GM12865 (cell line): ENCODE measurements at regions not wholly inside any gene's neighbourhood (a gene's known extent, or its start where the extent isn't known, plus 50 kb on each side); places are given as distances from the start of the nearest gene placed in this dataset.
"Not testable (repeated sequence)": the region's sequence is repeated elsewhere in the genome, so short reads cannot be mapped to it uniquely, and the experiment has no call there.

ENCODE experiments used
- DNase-seq: peaks from one replicate; pipeline ENCODE4 v3.0.0; 2010; ENCODE audit warnings: low read depth
- H3K4me3 ChIP-seq: 2 replicates; pipeline ENCODE4 v1.5.1; 2011; ENCODE audit warnings: mild to moderate bottlenecking, low read depth, low read length, control low read depth
- CTCF ChIP-seq: IDR thresholded peaks from 2 replicates; pipeline ENCODE4 v1.5.1; 2011; ENCODE audit warnings: low read length, control low read depth, low read depth, inconsistent platforms; ENCODE audit not compliant: insufficient read depth; ENCODE audit errors: missing control alignments

GRCh38 chr13:81247711-81248110, 906.8 kb upstream of the SPRY2 start:
- TF ChIP-seq CTCF = no peak
- H3K4me3 ChIP-seq = no peak overlapping the region
- no peak for DNase-seq

DNA sequence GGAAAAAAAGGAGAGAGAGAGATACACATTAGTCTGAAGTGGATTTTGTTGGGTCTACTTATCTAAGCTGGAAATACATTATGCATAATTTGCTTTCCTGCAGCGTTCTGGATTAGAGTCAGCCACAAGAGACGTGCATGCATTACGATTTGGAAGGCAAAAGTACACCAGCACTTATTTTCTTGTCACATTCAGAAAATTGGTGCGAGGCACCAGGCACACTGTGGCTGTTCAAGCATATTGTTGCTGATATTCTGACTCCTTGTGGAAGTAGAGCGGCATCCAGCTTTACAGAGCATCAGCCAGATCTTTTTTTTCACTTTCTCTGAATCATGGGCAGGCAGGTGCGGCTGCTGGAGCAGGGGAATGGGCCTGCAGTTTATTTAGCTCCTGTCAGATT, 905.6 kb upstream of the SPRY2 start:
- DNase-seq = no peak
- no peak overlapping the region for H3K4me3 ChIP-seq
- TF ChIP-seq CTCF = no peak

DNA sequence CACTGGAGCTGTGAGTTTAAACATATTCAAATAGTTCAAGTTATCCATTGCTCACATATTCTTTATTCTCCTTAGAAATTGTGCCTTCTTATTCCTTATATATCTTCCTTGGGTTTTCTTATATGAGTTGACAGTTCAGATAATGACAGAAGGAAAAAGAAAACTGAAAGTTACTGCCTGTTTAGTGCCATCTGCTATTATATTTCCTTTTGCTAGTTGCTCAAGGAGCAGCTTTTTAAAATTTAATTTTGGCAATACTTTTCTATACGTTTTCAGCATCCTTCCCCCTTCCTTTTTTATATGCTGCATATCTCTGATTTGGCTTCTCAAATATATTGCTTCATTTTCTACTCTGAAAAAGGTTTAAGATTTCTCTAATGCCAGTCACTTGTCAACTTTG, 903.1 kb upstream of the SPRY2 start:
- no peak for TF ChIP-seq CTCF
- DNase-seq = no peak
- no peak overlapping the region for H3K4me3 ChIP-seq

GRCh38 chr13:81230386-81230785, 889.5 kb upstream of the SPRY2 start:
- no peak overlapping the region for H3K4me3 ChIP-seq
- no peak for TF ChIP-seq CTCF
- DNase-seq = no peak

- H3K4me3 ChIP-seq, DNase-seq: not testable (repeated sequence)
These were observed 885.9 kb upstream of the SPRY2 start for GRCh38 chr13:81226830-81227229.

DNA sequence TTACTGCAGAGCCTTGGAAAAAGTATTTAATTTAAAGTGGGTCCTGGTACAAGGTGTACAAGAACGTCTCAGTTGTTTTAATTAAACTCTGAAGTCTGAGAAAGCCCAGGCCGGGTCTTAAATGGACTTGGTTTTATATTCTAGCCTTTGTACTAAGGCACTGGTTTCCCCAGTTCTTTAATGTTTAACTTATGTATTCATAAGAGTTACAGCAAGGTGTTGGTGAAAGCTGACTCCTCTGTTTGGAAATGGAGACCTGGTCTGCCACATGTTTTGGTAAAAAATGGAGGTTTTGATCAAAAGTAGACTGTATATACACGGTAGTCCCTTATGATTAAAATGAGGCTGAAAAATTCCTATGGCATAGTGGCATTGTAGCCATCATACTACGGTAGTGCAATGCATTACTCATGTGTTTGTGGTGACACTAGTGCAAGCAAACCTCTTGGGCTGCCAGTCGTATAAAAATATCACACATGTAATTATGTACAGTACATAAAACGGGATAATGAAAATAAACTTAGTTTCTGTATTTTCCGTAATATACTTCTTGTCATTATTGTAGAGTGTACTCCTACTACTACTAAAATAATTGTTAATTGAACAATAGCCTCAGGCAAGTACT, 883.4 kb upstream of the SPRY2 start:
- DNase-seq = no peak
- no peak for TF ChIP-seq CTCF

DNA sequence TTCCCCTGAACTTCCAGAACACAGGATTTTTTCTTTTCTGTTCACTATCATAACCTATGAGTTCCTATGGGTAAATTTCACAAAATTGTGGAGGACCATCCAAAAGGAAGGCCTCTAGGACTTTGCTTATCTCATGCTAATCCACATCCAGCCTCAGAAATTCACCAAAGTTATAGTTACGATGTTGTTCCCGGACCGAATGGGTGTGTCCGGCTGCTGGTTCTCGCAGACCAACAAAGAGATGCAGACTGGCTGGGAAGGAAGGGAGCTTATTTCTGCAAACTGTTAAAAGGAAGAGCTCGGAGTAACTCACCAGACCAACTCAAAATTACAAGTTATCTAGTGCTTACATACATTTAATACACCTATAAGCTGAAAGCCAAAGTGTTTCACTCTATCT, 882.9 kb upstream of the SPRY2 start:
- TF ChIP-seq CTCF = no peak
- no peak for DNase-seq
- no peak overlapping the region for H3K4me3 ChIP-seq

More for the DNA sequence above, 883.4 kb upstream of the SPRY2 start:
- H3K4me3 ChIP-seq = no peak overlapping the region
